ENCODE measurements at regions not wholly inside any gene's neighbourhood (a gene's known extent, or its start where the extent isn't known, plus 50 kb on each side); places are given as distances from the start of the nearest gene placed in this dataset.

DNA sequence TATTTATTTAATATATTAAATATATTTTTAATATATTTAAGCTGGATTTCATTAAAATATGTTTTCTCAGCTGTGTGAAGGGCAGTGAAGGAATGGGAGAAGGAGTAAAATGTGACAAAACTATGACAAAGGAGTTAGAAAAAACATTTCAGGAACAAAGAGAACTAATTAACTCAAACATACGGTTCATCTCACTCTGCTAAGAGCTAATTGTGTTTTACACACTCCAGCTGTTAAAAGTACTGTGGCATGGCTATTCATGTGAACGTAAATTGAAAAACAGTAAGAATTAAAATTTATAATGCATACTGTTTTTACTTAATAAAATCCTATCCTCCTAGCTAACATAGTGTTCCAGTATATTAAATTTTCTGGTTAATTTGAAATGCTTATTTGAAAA lies 262.5 kb upstream of the GNAI1 start:
- TF ChIP-seq, protein P1, sequence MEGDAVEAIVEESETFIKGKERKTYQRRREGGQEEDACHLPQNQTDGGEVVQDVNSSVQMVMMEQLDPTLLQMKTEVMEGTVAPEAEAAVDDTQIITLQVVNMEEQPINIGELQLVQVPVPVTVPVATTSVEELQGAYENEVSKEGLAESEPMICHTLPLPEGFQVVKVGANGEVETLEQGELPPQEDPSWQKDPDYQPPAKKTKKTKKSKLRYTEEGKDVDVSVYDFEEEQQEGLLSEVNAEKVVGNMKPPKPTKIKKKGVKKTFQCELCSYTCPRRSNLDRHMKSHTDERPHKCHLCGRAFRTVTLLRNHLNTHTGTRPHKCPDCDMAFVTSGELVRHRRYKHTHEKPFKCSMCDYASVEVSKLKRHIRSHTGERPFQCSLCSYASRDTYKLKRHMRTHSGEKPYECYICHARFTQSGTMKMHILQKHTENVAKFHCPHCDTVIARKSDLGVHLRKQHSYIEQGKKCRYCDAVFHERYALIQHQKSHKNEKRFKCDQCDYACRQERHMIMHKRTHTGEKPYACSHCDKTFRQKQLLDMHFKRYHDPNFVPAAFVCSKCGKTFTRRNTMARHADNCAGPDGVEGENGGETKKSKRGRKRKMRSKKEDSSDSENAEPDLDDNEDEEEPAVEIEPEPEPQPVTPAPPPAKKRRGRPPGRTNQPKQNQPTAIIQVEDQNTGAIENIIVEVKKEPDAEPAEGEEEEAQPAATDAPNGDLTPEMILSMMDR (conservative IDR thresholded peaks at IDR 0.05; ENCODE audit: low read depth, low read length) = no peak
- no peak for TF ChIP-seq EZH2 (IDR thresholded peaks at IDR 0.05; ENCODE audit: low read length, unreplicated experiment)
- no peak for TF ChIP-seq EZH2phosphoT487 (IDR thresholded peaks at IDR 0.05; ENCODE audit: borderline replicate concordance, low read length)

All from PC-3 (cell line).